GM12873 (cell line): ENCODE measurements at regions not wholly inside any gene's neighbourhood (a gene's known extent, or its start where the extent isn't known, plus 50 kb on each side); places are given as distances from the start of the nearest gene placed in this dataset.

ENCODE experiments used
- CTCF ChIP-seq: IDR thresholded peaks from 2 replicates; pipeline ENCODE4 v1.5.1; 2012; ENCODE audit warnings: low read depth, mild to moderate bottlenecking, moderate library complexity, low read length, control low read depth; ENCODE audit not compliant: insufficient read depth; ENCODE audit errors: missing control alignments

- no peak for TF ChIP-seq CTCF
Measured at GRCh38 chr4:130855533-130855932, 1759.6 kb downstream of the C4orf33 start.

- no peak for TF ChIP-seq CTCF
Measured at GRCh38 chr4:130859991-130860390, 1764.0 kb downstream of the C4orf33 start.

GRCh38 chr4:130896920-130897319 lies 1801.0 kb downstream of the C4orf33 start:
- no peak for TF ChIP-seq CTCF

- TF ChIP-seq CTCF = no peak
Measured at GRCh38 chr4:130901321-130901720, 1805.4 kb downstream of the C4orf33 start.

- TF ChIP-seq CTCF = no peak
Measured at GRCh38 chr4:130922955-130923354, 1827.0 kb downstream of the C4orf33 start.

- TF ChIP-seq CTCF = no peak
Measured at GRCh38 chr4:130955520-130955919, 1859.6 kb downstream of the C4orf33 start.

GRCh38 chr4:130985371-130985770 lies 1889.4 kb downstream of the C4orf33 start:
- no peak for TF ChIP-seq CTCF

- no peak for TF ChIP-seq CTCF
Measured at GRCh38 chr4:130995988-130996387, 1900.0 kb downstream of the C4orf33 start.
